NCI-H748 (cell line): ENCODE measurements at regions not wholly inside any gene's neighbourhood (a gene's known extent, or its start where the extent isn't known, plus 50 kb on each side); places are given as distances from the start of the nearest gene placed in this dataset.
"Not testable (repeated sequence)": the region's sequence is repeated elsewhere in the genome, so short reads cannot be mapped to it uniquely, and the experiment has no call there.

ENCODE experiments used
- DNase-seq: peaks from one replicate; lab custom pipeline; 2025; ENCODE audit not compliant: unreplicated experiment; lab: John Stamatoyannopoulos, UW

GRCh38 chr2:146771531-146771930 is 1073.3 kb upstream of the ACVR2A start:
- no peak for DNase-seq

- DNase-seq, result no peak
These were observed 1080.5 kb upstream of the ACVR2A start for GRCh38 chr2:146764301-146764700.

GRCh38 chr2:146762786-146763185 is 1082.0 kb upstream of the ACVR2A start:
- no peak for DNase-seq

- DNase-seq, result no peak
These were observed 1090.2 kb upstream of the ACVR2A start for GRCh38 chr2:146754606-146755005.

GRCh38 chr2:146748046-146748445 is 1096.8 kb upstream of the ACVR2A start:
- no peak for DNase-seq

- DNase-seq, result no peak
These were observed 1103.6 kb upstream of the ACVR2A start for GRCh38 chr2:146741260-146741659.

- no peak for DNase-seq
These were observed 1110.0 kb upstream of the ACVR2A start for GRCh38 chr2:146734821-146735190.

GRCh38 chr2:146734042-146734820 is 1110.6 kb upstream of the ACVR2A start:
- peak; percentile 61 for DNase-seq

GRCh38 chr2:146730882-146731281 is 1113.9 kb upstream of the ACVR2A start:
- no peak for DNase-seq

GRCh38 chr2:146721486-146721885 is 1123.3 kb upstream of the ACVR2A start:
- no peak for DNase-seq

GRCh38 chr2:146720170-146720569 is 1124.7 kb upstream of the ACVR2A start:
- DNase-seq, result no peak

GRCh38 chr2:146716591-146716990 is 1128.2 kb upstream of the ACVR2A start:
- DNase-seq, result no peak

GRCh38 chr2:146709004-146709403 is 1135.8 kb upstream of the ACVR2A start:
- no peak for DNase-seq

- DNase-seq, result no peak
These were observed 1143.6 kb upstream of the ACVR2A start for GRCh38 chr2:146701183-146701582.

GRCh38 chr2:146697307-146697706 is 1147.5 kb upstream of the ACVR2A start:
- peak; percentile 4 for DNase-seq

GRCh38 chr2:146696787-146697186 is 1148.0 kb upstream of the ACVR2A start:
- not testable (repeated sequence) for DNase-seq

- DNase-seq, result no peak
These were observed 1162.8 kb upstream of the ACVR2A start for GRCh38 chr2:146681991-146682390.

GRCh38 chr2:146678516-146678915 is 1166.3 kb upstream of the ACVR2A start:
- DNase-seq, result no peak

- no peak for DNase-seq
These were observed 1167.5 kb upstream of the ACVR2A start for GRCh38 chr2:146677280-146677679.

- DNase-seq, result no peak
These were observed 1175.1 kb upstream of the ACVR2A start for GRCh38 chr2:146669735-146670134.

GRCh38 chr2:146666340-146666739 is 1178.5 kb upstream of the ACVR2A start:
- DNase-seq, result no peak

- no peak for DNase-seq
These were observed 1179.0 kb upstream of the ACVR2A start for GRCh38 chr2:146665800-146666199.

- peak; percentile 53 for DNase-seq
These were observed 1183.2 kb upstream of the ACVR2A start for GRCh38 chr2:146661473-146662096.
